Duodenal mucosa (tissue), 2 donors: ENCODE measurements at regions not wholly inside any gene's neighbourhood (a gene's known extent, or its start where the extent isn't known, plus 50 kb on each side); places are given as distances from the start of the nearest gene placed in this dataset.

Experiments used
- H3K27ac ChIP-seq: one replicate; pipeline ENCODE4 v1.7.0; 2013; ENCODE audit warnings: low read depth, low read length
- H3K27me3 ChIP-seq, 2 donors: one replicate each; pipeline ENCODE4 v1.7.0; 2013; ENCODE audit warnings: low read length in 2 of 2, control low read depth in 1 of 2; ENCODE audit not compliant: insufficient read depth in 2 of 2, control insufficient read depth in 1 of 2
- H3K36me3 ChIP-seq, 2 donors: one replicate each; pipeline ENCODE4 v1.7.0; 2013; ENCODE audit warnings: low read length in 2 of 2, control low read depth in 1 of 2; ENCODE audit not compliant: insufficient read depth in 2 of 2, control insufficient read depth in 1 of 2
- H3K4me1 ChIP-seq, 2 donors: one replicate each; pipeline ENCODE4 v1.7.0; 2013; ENCODE audit warnings: low read length in 2 of 2, control low read depth in 1 of 2; ENCODE audit not compliant: insufficient read depth in 2 of 2, control insufficient read depth in 1 of 2
- H3K4me3 ChIP-seq, 2 donors: one replicate each; pipeline ENCODE4 v1.7.0; 2013; ENCODE audit warnings: low read length in 2 of 2, low read depth in 1 of 2
- H3K9ac ChIP-seq, 2 donors: one replicate each; pipeline ENCODE4 v1.7.0; 2013; ENCODE audit warnings: low read length in 2 of 2, low read depth in 1 of 2
- H3K9me3 ChIP-seq, 2 donors: one replicate each; pipeline ENCODE4 v1.7.0; 2013; ENCODE audit warnings: low read length in 2 of 2, control low read depth in 1 of 2; ENCODE audit not compliant: control insufficient read depth in 1 of 2

DNA sequence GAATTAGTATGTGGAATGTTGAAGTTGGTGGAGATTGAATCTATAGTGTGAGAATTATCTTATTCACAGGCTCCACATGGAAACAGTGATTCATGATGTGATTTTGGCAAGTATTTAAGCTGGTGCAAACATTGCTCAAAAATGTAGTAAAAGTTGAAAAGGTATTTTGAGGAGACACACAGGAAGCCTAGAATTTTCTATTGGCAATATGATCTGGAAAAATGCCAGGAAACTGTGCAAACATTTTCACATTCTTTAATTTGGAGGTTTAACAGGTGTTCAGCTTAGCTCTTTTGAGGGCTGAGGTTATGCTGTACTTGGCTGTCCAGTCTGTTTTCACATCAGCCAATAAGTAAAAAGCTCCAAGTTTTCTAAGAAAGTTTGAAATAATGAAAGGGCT is 327.3 kb downstream of the RWDD3 start:
- no peaks in the 10 kb centered on the region for H3K4me1 ChIP-seq
- no peak overlapping the region for H3K4me3 ChIP-seq
- H3K36me3 ChIP-seq, result no peaks in the 10 kb centered on the region
- H3K9me3 ChIP-seq, result no peaks in the 10 kb centered on the region
- H3K27me3 ChIP-seq, result no peaks in the 10 kb centered on the region
- H3K9ac ChIP-seq, result no peak overlapping the region
- H3K27ac ChIP-seq, result no peak overlapping the region

DNA sequence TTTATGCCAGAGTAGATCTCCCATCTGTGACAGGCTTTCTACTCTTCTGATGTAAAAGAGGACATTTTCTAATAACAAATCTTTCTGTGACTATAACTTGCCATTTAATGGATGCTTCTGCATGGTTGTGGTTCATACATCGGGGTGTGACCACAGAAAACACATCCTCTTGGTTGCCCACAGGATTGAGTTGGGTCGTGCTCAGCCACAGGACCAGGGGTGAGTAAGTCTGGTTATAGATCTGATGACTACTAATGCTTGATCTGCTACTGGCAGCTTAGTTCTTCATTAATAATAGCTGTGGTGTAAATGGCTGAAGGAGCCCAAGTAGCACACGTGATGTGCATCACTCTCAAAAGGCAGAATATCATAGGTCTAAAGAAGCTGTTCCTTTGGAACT is 328.2 kb downstream of the RWDD3 start:
- H3K27me3 ChIP-seq, result no peaks in the 10 kb centered on the region
- no peak overlapping the region for H3K27ac ChIP-seq
- H3K9ac ChIP-seq, result no peak overlapping the region
- H3K4me1 ChIP-seq, result no peaks in the 10 kb centered on the region
- H3K36me3 ChIP-seq, result no peaks in the 10 kb centered on the region
- no peak overlapping the region for H3K4me3 ChIP-seq
- H3K9me3 ChIP-seq, result no peaks in the 10 kb centered on the region

DNA sequence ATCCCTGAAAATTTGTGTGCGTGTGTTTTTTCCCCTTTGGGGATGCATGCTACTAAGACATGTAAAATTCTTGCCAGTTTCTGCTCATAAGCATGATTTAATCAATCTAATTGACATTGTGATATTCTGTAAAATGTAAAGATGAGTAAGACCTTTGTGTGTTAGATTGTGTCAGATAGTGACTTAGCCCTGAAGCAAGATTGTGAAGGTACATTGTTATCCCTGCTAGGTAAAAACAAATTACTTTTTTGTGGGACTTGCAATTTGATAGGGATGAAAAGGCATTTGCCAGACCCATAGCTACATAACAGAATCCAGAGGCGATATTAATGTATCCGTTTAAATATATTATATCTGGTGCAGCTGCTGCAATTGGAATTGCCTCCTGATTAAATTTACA is 338.0 kb downstream of the RWDD3 start:
- no peak overlapping the region for H3K4me3 ChIP-seq
- no peak overlapping the region for H3K27ac ChIP-seq
- H3K36me3 ChIP-seq, result no peaks in the 10 kb centered on the region
- no peaks in the 10 kb centered on the region for H3K9me3 ChIP-seq
- H3K9ac ChIP-seq, result no peak overlapping the region
- H3K27me3 ChIP-seq, result no peaks in the 10 kb centered on the region
- no peaks in the 10 kb centered on the region for H3K4me1 ChIP-seq

DNA sequence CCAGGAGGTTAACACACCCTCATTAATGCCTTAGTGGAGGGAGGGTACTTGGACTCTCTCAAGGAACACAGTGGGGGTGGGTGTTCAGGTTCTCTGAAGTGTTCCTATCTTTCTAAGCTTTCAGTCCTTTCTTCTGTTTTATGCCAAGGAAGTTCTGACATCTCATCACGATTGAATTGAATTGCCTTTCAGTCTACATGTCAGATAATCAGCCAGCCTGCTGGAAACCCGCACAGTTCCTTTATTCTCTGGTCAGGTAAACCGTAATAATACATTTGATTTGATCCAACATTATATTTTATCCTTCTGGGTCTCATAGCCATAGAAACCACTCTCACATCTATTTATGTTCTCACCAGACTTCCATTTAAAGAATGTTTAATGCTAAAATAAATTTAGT is 339.0 kb downstream of the RWDD3 start:
- Histone ChIP-seq H3K36me3 (no peaks in the 10 kb centered on the region), H3K27ac (no peak overlapping the region), H3K9me3 (no peaks in the 10 kb centered on the region)

DNA sequence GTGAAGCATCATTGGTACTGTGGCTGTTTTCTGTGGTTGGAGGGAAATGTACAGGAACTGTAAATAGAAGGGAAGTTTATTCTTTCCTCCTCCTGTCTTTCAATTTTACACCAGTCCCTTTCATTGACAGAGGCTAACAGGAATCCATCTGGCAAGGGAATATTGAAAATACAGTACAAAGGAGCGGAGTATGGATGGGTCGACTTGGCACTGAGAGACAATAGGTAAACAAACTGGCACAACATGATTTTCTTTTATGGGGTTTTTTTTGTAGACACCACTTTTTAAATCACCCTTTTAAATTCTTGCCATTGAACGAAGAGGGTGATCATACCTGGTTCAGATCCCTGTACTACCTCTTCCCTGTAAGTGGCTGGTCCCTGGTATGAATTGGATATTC is 341.3 kb downstream of the RWDD3 start:
- H3K9me3 ChIP-seq, result no peaks in the 10 kb centered on the region
- no peak overlapping the region for H3K9ac ChIP-seq
- no peaks in the 10 kb centered on the region for H3K36me3 ChIP-seq
- no peak overlapping the region for H3K27ac ChIP-seq
- no peak overlapping the region for H3K4me3 ChIP-seq
- H3K4me1 ChIP-seq, result no peaks in the 10 kb centered on the region
- no peaks in the 10 kb centered on the region for H3K27me3 ChIP-seq

More for the DNA sequence above, 339.0 kb downstream of the RWDD3 start:
- Histone ChIP-seq H3K4me3 (no peak overlapping the region), H3K4me1 (no peaks in the 10 kb centered on the region), H3K27me3 (no peaks in the 10 kb centered on the region), H3K9ac (no peak overlapping the region)

DNA sequence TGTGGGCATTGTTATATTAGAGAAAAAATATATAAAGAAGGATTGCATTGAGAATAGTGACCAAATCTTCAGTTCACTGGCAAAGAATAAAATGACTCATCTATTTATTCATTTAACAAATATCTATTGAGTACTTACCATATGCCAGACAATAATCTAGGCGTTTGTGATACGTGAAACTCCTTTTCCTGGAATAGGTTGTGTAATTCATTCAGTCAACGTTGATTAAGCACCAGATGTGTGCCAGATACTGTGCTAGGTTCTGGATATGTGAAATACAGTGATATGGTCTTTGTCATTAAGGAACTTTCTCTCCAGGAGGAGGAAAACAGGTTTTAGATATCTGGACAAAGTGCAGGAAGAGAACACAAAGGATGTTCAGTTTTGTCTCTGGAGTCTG is 344.5 kb downstream of the RWDD3 start:
- H3K27ac ChIP-seq, result no peak overlapping the region
- H3K4me3 ChIP-seq, result no peak overlapping the region
- H3K27me3 ChIP-seq, result no peaks in the 10 kb centered on the region
- H3K9ac ChIP-seq, result no peak overlapping the region
- H3K9me3 ChIP-seq, result no peaks in the 10 kb centered on the region
- no peaks in the 10 kb centered on the region for H3K36me3 ChIP-seq
- H3K4me1 ChIP-seq, result no peaks in the 10 kb centered on the region

DNA sequence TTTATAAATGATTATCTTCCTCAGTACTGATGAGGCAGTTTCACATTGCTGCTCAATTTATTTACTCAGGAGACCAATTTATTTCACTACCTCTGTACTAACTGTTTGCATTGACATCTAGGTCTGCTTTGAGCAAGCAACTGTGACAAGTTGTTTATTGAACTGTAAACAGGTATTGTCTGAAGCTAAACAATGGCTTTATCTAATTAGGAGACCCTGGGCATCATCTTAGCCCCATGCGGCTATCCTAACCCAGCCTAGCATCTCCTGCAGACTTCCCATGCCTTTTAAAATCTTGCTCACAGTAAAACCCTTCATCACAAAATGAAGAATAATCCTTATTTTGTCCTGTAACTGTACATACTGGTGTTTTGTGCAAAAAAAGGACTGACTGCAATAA is 348.2 kb downstream of the RWDD3 start:
- Histone ChIP-seq H3K9ac (no peak overlapping the region), H3K27ac (no peak overlapping the region), H3K4me1 (no peaks in the 10 kb centered on the region), H3K4me3 (no peak overlapping the region), H3K9me3 (no peaks in the 10 kb centered on the region), H3K27me3 (no peaks in the 10 kb centered on the region), H3K36me3 (no peaks in the 10 kb centered on the region)

DNA sequence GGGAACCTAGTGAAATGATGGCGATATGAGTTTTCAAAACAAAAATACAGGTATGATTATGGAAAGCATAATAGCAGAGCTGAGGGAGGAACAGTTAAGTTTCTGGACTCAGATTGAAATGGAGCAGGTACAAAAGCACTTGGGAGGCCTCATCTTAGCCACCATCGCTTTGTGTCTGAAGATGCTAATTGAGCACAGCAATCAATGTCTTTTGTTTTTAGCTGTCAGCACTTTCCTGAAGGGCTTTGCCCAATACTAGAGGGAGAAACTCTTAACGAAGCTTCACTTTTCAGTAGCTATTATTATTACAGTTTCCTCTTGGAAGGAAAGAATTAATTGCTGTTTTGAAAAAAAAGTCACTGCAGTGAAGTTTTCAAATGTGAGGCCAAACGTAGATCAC is 348.7 kb downstream of the RWDD3 start:
- H3K36me3 ChIP-seq, result no peaks in the 10 kb centered on the region
- no peak overlapping the region for H3K27ac ChIP-seq
- no peaks in the 10 kb centered on the region for H3K9me3 ChIP-seq
- H3K27me3 ChIP-seq, result no peaks in the 10 kb centered on the region
- H3K9ac ChIP-seq, result no peak overlapping the region
- H3K4me3 ChIP-seq, result no peak overlapping the region
- H3K4me1 ChIP-seq, result no peaks in the 10 kb centered on the region

DNA sequence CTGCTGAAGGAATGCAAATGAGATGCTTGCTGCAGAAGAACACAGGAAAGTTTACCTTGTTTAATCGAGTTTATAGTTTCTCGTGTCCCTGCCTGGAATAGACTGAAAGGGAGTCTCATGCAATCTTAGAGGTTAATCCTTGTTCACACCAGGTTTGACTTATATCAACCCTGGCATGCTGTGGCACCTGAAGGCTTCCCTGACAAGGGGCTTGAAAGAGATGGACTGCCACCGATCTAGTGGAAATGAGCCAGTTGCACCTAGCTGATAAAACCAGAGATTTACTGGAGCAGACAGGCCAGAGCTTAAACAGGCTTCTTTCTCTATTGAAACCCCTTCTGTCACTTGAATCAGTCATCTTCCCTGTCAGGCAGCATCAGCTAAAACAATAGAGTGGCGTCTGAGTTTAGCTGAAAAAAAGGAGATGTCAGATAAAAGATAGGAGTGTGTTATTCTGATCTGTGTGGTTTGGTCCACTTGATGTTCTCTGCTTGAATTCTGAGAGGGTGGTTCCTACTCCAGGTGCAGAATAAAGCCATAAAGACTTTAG is 349.7 kb downstream of the RWDD3 start:
- H3K4me1 ChIP-seq, result no peaks in the 10 kb centered on the region
- no peak overlapping the region for H3K4me3 ChIP-seq
- no peak overlapping the region for H3K27ac ChIP-seq
- H3K9ac ChIP-seq, result no peak overlapping the region
- H3K36me3 ChIP-seq, result no peaks in the 10 kb centered on the region
- no peaks in the 10 kb centered on the region for H3K9me3 ChIP-seq
- no peaks in the 10 kb centered on the region for H3K27me3 ChIP-seq

DNA sequence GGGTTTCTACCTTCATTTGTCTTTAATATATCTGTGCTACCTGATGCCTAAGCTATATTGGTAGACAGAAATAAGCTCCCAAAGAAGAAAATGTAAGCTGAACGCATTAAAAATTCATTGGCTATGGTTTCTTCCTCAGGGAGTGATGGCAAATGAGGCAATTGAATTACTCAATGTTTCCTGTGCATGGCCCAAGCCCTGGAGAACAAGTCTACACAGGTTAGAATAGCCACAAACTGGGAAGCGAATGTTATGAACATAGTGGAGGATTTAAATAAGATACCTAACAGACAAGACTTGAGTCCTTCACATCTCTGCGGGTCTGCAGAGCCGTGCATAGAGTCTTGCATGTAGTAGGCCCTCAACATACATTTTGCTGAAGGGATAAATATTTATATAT is 350.3 kb downstream of the RWDD3 start:
- no peaks in the 10 kb centered on the region for H3K27me3 ChIP-seq
- H3K9me3 ChIP-seq, result no peaks in the 10 kb centered on the region
- no peaks in the 10 kb centered on the region for H3K4me1 ChIP-seq
- no peak overlapping the region for H3K27ac ChIP-seq
- no peaks in the 10 kb centered on the region for H3K36me3 ChIP-seq
- no peak overlapping the region for H3K9ac ChIP-seq
- no peak overlapping the region for H3K4me3 ChIP-seq

DNA sequence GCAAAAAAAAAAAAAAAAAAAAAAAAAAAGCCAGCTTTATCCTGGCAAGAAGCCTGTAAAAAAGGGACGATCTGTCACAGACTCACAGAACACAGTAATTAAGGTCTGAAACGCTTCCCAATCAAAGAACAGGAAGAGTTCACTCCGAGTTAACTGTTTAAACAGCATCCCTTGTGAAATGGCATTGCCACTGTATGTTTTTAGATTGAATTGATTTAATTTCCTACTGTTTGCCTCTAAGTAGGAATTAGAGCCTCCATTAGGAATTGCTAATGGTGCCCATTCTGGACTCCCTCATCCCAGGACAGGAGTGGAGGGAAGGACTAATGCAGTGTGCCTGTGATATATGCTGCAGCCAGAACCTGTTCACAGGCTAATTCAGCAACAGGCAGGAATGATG is 370.8 kb downstream of the RWDD3 start:
- H3K27ac ChIP-seq, result no peak overlapping the region
- H3K27me3 ChIP-seq, result no peaks in the 10 kb centered on the region
- no peaks in the 10 kb centered on the region for H3K4me1 ChIP-seq
- H3K9me3 ChIP-seq, result peaks cover 0 to 7% of the 10 kb centered on the region in 2 donors
- H3K36me3 ChIP-seq, result no peaks in the 10 kb centered on the region
- no peak overlapping the region for H3K4me3 ChIP-seq
- no peak overlapping the region for H3K9ac ChIP-seq
